PC-9 (cell line): ENCODE measurements at regions not wholly inside any gene's neighbourhood (a gene's known extent, or its start where the extent isn't known, plus 50 kb on each side); places are given as distances from the start of the nearest gene placed in this dataset.

Experiments used
- CTCF ChIP-seq: fragments of 200-600 bp; sonication (generic); conservative IDR thresholded peaks from 2 replicates; pipeline ENCODE4 v1.6.1; 2017; ENCODE audit warnings: mixed run types, antibody characterized with exemption, mild to moderate bottlenecking, moderate library complexity
- EZH2 ChIP-seq: fragments of 200-600 bp; sonication (generic); IDR thresholded peaks from 2 replicates; pipeline ENCODE4 v1.8.0; 2017; ENCODE audit warnings: antibody characterized with exemption, low read depth

DNA sequence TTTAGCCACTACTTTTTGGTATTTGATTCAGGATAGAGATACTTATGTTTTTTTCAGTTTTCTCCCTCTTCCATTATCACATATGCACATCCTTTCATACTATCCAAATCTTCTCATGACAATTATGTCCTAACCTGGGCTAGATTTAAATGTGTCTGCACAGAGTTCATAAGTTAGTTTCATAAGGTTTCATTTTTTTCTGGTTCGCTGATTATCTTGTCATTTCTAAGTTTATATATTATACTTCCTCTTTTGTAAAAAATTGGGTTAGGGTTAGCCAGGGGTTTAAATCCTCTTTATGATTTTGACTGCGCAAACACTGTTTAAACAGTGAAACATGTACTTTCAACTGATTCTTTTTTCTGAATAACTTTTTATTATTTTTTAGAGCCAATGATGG lies 148.6 kb downstream of the SST start:
- TF ChIP-seq CTCF (no peak), EZH2 (no peak)
